ENCODE measurements at regions not wholly inside any gene's neighbourhood (a gene's known extent, or its start where the extent isn't known, plus 50 kb on each side); places are given as distances from the start of the nearest gene placed in this dataset.

DNA sequence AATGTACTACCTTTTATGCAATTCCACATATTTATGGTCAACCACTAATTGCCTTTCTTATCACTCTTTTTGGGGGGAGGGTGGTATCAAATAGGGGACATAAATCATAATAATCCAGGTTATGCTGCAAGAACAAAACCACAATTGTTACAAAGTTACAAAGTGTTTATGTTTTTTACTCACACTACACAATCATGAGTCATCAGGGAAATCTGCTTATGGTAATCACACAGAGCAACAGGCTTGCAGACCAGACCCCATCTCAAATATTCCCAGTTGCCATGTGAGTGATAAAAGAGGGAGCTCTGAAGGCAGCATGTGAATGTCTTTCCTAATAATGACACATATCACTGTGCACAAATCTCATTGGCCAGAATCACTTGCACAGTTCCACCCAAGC is 304.7 kb upstream of the TMEFF2 start:
- TF ChIP-seq, protein P1, sequence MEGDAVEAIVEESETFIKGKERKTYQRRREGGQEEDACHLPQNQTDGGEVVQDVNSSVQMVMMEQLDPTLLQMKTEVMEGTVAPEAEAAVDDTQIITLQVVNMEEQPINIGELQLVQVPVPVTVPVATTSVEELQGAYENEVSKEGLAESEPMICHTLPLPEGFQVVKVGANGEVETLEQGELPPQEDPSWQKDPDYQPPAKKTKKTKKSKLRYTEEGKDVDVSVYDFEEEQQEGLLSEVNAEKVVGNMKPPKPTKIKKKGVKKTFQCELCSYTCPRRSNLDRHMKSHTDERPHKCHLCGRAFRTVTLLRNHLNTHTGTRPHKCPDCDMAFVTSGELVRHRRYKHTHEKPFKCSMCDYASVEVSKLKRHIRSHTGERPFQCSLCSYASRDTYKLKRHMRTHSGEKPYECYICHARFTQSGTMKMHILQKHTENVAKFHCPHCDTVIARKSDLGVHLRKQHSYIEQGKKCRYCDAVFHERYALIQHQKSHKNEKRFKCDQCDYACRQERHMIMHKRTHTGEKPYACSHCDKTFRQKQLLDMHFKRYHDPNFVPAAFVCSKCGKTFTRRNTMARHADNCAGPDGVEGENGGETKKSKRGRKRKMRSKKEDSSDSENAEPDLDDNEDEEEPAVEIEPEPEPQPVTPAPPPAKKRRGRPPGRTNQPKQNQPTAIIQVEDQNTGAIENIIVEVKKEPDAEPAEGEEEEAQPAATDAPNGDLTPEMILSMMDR (IDR thresholded peaks at IDR 0.05): no peak
- TF ChIP-seq, protein P2, sequence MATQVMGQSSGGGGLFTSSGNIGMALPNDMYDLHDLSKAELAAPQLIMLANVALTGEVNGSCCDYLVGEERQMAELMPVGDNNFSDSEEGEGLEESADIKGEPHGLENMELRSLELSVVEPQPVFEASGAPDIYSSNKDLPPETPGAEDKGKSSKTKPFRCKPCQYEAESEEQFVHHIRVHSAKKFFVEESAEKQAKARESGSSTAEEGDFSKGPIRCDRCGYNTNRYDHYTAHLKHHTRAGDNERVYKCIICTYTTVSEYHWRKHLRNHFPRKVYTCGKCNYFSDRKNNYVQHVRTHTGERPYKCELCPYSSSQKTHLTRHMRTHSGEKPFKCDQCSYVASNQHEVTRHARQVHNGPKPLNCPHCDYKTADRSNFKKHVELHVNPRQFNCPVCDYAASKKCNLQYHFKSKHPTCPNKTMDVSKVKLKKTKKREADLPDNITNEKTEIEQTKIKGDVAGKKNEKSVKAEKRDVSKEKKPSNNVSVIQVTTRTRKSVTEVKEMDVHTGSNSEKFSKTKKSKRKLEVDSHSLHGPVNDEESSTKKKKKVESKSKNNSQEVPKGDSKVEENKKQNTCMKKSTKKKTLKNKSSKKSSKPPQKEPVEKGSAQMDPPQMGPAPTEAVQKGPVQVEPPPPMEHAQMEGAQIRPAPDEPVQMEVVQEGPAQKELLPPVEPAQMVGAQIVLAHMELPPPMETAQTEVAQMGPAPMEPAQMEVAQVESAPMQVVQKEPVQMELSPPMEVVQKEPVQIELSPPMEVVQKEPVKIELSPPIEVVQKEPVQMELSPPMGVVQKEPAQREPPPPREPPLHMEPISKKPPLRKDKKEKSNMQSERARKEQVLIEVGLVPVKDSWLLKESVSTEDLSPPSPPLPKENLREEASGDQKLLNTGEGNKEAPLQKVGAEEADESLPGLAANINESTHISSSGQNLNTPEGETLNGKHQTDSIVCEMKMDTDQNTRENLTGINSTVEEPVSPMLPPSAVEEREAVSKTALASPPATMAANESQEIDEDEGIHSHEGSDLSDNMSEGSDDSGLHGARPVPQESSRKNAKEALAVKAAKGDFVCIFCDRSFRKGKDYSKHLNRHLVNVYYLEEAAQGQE (IDR thresholded peaks at IDR 0.05): no peak
- no peak for TF ChIP-seq POLR2A (IDR thresholded peaks at IDR 0.05; ENCODE audit: low read length)
- TF ChIP-seq TP53 (CRISPR knock-in tag; IDR thresholded peaks at IDR 0.05): no peak
- no peak for TF ChIP-seq NFE2L2 (conservative IDR thresholded peaks at IDR 0.05; ENCODE audit: low read length)
- no peak for TF ChIP-seq MAFK (IDR thresholded peaks at IDR 0.05; ENCODE audit: partially characterized antibody)
- TF ChIP-seq, protein P3, sequence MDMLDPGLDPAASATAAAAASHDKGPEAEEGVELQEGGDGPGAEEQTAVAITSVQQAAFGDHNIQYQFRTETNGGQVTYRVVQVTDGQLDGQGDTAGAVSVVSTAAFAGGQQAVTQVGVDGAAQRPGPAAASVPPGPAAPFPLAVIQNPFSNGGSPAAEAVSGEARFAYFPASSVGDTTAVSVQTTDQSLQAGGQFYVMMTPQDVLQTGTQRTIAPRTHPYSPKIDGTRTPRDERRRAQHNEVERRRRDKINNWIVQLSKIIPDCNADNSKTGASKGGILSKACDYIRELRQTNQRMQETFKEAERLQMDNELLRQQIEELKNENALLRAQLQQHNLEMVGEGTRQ (IDR thresholded peaks at IDR 0.05): no peak
- TF ChIP-seq EP300 (IDR thresholded peaks at IDR 0.05): no peak
- TF ChIP-seq JUNB (IDR thresholded peaks at IDR 0.05): no peak
